ENCODE measurements at regions not wholly inside any gene's neighbourhood (a gene's known extent, or its start where the extent isn't known, plus 50 kb on each side); places are given as distances from the start of the nearest gene placed in this dataset.

DNA sequence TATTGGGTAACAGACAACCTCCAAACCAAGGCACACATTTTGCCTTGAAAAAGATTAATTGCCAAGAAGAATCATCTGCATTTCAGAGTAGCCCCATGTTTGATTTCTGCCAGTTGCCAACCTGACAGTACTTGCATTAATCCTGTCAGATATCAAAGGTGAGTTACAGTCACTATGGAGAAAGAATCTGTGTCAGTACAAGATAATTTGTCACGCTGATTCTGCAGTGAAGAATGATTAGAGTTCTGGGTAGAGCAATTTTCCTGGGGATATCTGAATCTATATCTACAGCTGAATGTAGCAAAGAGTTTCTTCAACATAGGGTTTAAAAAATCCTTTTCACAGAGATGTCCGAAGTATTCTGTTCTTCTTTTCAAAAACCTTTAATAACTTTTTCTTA lies 150.7 kb downstream of the AKAP11 start:
- Histone ChIP-seq H3K4me2 (ENCODE audit: control insufficient read depth, insufficient read depth) (no peak overlapping the region), H3K9me3 (replicated peaks; ENCODE audit: control insufficient read depth, insufficient read depth, low read length) (peaks cover 6% of the 10 kb centered on the region), H3K9ac (ENCODE audit: control insufficient read depth, insufficient read depth, low read length) (no peak overlapping the region), H4K20me1 (ENCODE audit: control insufficient read depth, insufficient read depth) (no peaks in the 10 kb centered on the region), H3K36me3 (ENCODE audit: control insufficient read depth in 2 of 2, insufficient read depth in 2 of 2, low read length in 1 of 2) (no peaks in the 10 kb centered on the region; a peak in 2 of 4 replicates), H2AFZ (ENCODE audit: control insufficient read depth, low read depth, low read length) (no peak overlapping the region), H3K79me2 (ENCODE audit: control insufficient read depth, insufficient read depth, low read length) (no peaks in the 10 kb centered on the region), H3K27me3 (replicated peaks in 1 of 2; ENCODE audit: control insufficient read depth in 2 of 2, insufficient read depth in 2 of 2, low read length in 1 of 2) (no peaks in the 10 kb centered on the region), H3K27ac (ENCODE audit: control insufficient read depth, insufficient read depth) (no peak overlapping the region), H3K4me3 (no peak overlapping the region), H3K4me1 (ENCODE audit: control insufficient read depth, insufficient read depth, low read length) (peaks cover 30% of the 10 kb centered on the region)
- ATAC-seq (no peak), FAIRE-seq (no peak), DNase-seq (ENCODE audit: low read depth, low spot score) (no peak)
- ChIA-PET SMC1A (ENCODE audit: uncharacterized antibody, unreplicated experiment) (interaction anchor here (1.3 kb wide), 1 partner anchor 32 kb away, joined by 5 read pairs; no protein-coding TSS in a partner anchor), POLR2A (no interaction called here), RAD21 (ENCODE audit: unreplicated experiment) (no interaction called here), CTCF (no interaction called here)
- in situ Hi-C loops (cut with MboI) (no loop called here), intact Hi-C loops (cut with micrococcal nuclease; ENCODE audit: unreplicated experiment) (no loop called here)
- no TSS peak for BruUV-seq (replicated peaks)
- WGBS (ENCODE audit: insufficient coverage, insufficient replicate concordance, low lambda C conversion rate, missing lambda C conversion rate), result 98% methylated on average over 2 of the region's 2 CpGs
- TF ChIP-seq RAD21 (IDR thresholded peaks at IDR 0.05; ENCODE audit: insufficient read depth, low read depth, low read length), result no peak
- no peak for TF ChIP-seq EGR1 (IDR thresholded peaks at IDR 0.05; ENCODE audit: borderline replicate concordance in 1 of 2, low read depth in 2 of 2, low read length in 2 of 2)
- TF ChIP-seq ZNF622 (IDR thresholded peaks at IDR 0.05), result no peak
- TF ChIP-seq, protein P1, sequence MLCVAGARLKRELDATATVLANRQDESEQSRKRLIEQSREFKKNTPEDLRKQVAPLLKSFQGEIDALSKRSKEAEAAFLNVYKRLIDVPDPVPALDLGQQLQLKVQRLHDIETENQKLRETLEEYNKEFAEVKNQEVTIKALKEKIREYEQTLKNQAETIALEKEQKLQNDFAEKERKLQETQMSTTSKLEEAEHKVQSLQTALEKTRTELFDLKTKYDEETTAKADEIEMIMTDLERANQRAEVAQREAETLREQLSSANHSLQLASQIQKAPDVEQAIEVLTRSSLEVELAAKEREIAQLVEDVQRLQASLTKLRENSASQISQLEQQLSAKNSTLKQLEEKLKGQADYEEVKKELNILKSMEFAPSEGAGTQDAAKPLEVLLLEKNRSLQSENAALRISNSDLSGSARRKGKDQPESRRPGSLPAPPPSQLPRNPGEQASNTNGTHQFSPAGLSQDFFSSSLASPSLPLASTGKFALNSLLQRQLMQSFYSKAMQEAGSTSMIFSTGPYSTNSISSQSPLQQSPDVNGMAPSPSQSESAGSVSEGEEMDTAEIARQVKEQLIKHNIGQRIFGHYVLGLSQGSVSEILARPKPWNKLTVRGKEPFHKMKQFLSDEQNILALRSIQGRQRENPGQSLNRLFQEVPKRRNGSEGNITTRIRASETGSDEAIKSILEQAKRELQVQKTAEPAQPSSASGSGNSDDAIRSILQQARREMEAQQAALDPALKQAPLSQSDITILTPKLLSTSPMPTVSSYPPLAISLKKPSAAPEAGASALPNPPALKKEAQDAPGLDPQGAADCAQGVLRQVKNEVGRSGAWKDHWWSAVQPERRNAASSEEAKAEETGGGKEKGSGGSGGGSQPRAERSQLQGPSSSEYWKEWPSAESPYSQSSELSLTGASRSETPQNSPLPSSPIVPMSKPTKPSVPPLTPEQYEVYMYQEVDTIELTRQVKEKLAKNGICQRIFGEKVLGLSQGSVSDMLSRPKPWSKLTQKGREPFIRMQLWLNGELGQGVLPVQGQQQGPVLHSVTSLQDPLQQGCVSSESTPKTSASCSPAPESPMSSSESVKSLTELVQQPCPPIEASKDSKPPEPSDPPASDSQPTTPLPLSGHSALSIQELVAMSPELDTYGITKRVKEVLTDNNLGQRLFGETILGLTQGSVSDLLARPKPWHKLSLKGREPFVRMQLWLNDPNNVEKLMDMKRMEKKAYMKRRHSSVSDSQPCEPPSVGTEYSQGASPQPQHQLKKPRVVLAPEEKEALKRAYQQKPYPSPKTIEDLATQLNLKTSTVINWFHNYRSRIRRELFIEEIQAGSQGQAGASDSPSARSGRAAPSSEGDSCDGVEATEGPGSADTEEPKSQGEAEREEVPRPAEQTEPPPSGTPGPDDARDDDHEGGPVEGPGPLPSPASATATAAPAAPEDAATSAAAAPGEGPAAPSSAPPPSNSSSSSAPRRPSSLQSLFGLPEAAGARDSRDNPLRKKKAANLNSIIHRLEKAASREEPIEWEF (IDR thresholded peaks at IDR 0.05; ENCODE audit: insufficient replicate concordance, low read depth, low read length), result no peak
- no peak for TF ChIP-seq DPF2 (IDR thresholded peaks at IDR 0.05)
- TF ChIP-seq USF1 (IDR thresholded peaks at IDR 0.05; ENCODE audit: borderline replicate concordance, extremely low read length, insufficient read depth, low read depth, low read length), result no peak
- TF ChIP-seq CBFB (IDR thresholded peaks at IDR 0.05; ENCODE audit: low read depth), result no peak
- TF ChIP-seq ZBTB4 (CRISPR knock-in tag; IDR thresholded peaks at IDR 0.05), result no peak
